HEK293 (cell line): ENCODE measurements at regions not wholly inside any gene's neighbourhood (a gene's known extent, or its start where the extent isn't known, plus 50 kb on each side); places are given as distances from the start of the nearest gene placed in this dataset.

Source experiments
- CTCF ChIP-seq: fragments of 450-650 bp; formaldehyde crosslinking; IDR thresholded peaks from 2 replicates; pipeline ENCODE4 v1.5.1; 2016; ENCODE audit warnings: missing biosample characterization, missing genetic modification characterization
- SP3 ChIP-seq: fragments of 450-650 bp; formaldehyde crosslinking; IDR thresholded peaks from 2 replicates; pipeline ENCODE4 v1.5.1; 2016; ENCODE audit warnings: missing biosample characterization, missing genetic modification characterization
- ZBTB44 ChIP-seq: fragments of 450-650 bp; IDR thresholded peaks from 2 replicates; pipeline ENCODE4 v1.5.1; 2018; ENCODE audit warnings: missing biosample characterization, mild to moderate bottlenecking, missing genetic modification characterization
- TF ChIP-seq, protein P1 (sequence below): fragments of 450-650 bp; formaldehyde crosslinking; IDR thresholded peaks from 2 replicates; pipeline ENCODE4 v1.5.1; 2016; ENCODE audit warnings: missing biosample characterization, missing genetic modification characterization, borderline replicate concordance

- TF ChIP-seq CTCF (no peak), SP3 (tag by site-specific recombination) (no peak), ZBTB44 (no peak)
- TF ChIP-seq, protein P1, sequence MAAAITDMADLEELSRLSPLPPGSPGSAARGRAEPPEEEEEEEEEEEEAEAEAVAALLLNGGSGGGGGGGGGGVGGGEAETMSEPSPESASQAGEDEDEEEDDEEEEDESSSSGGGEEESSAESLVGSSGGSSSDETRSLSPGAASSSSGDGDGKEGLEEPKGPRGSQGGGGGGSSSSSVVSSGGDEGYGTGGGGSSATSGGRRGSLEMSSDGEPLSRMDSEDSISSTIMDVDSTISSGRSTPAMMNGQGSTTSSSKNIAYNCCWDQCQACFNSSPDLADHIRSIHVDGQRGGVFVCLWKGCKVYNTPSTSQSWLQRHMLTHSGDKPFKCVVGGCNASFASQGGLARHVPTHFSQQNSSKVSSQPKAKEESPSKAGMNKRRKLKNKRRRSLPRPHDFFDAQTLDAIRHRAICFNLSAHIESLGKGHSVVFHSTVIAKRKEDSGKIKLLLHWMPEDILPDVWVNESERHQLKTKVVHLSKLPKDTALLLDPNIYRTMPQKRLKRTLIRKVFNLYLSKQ (tag by site-specific recombination) = no peak
Measured at GRCh38 chr5:61905613-61906012, 400.4 kb upstream of the KIF2A start.
